ENCODE measurements at regions not wholly inside any gene's neighbourhood (a gene's known extent, or its start where the extent isn't known, plus 50 kb on each side); places are given as distances from the start of the nearest gene placed in this dataset.
"Not testable (repeated sequence)": the region's sequence is repeated elsewhere in the genome, so short reads cannot be mapped to it uniquely, and the experiment has no call there.

DNA sequence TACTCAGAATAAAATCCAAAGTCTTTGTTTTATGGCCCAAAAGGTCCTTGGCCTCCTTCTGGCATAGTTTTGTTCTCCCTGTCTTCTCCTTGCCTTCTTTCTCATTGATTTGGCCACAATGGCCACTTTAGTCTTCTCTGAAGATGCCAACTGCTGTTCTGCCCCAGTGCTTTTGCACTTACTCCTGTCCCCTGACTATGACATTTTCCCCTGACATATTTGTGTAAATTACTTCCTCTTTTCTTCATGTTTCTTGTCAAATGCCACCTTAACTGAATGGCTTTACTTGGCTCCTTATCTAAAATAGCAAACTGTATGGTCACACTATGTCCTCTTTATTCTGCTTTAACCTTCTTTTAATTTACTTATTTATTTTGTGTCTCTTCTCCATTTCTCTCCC is 484.7 kb upstream of the ARRDC3 start:
- DNase-seq: no peak

DNA sequence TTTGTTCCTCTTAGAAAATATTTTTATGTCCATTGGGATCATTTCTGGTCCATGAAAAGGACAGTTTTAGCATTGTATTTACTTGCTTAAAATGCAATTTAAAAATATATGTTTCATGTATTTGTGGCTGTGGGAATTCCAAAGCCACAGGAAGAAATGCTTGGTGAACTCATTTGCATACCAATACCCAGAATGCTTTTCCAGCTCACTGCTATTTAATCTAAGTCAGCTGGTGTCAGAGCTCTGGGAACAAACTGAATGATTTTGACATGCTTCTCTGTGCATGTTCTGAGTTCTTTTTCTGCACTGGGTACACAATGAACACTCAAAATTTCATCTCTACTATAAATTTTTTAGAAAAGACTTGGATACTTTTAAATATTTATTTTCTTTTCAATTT is 482.8 kb upstream of the ARRDC3 start:
- DNase-seq: no peak

DNA sequence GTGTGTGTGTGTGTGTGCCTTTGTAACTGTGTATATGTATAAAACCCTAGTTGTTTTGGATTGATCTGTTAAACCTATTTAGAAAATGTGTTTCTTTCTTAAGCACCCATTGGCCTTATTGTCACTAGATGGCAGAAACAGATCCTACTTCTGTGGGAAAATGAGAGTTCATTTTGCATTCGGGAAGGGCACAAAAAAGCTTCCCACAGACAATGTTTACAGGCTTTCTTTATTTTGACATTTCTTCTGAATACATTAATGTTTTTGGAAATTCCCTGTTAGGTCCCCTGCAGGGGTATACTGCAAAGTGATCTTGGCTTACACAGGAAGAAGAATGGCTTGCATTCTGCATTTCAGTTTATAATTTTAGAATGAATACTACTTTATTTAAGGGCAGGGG is 481.8 kb upstream of the ARRDC3 start:
- DNase-seq: no peak

DNA sequence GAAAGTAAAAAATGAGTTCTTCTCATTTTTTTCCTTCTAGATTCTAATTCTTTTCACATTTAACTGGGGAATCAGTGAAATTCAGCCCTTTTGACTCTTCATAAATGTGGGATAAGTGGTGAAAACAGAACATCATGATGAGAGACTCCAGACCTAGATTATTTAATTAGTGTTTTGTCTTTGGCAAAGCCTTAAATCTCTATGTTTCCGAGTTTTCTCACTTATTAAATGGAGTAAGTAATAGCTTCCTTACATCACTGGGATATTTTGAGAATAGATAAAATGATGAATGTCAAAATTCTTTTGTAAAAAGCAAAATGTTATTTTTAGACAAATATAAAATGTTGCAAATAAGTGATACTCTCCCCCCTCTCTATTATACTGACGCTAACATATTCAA is 468.6 kb upstream of the ARRDC3 start:
- no peak for DNase-seq

DNA sequence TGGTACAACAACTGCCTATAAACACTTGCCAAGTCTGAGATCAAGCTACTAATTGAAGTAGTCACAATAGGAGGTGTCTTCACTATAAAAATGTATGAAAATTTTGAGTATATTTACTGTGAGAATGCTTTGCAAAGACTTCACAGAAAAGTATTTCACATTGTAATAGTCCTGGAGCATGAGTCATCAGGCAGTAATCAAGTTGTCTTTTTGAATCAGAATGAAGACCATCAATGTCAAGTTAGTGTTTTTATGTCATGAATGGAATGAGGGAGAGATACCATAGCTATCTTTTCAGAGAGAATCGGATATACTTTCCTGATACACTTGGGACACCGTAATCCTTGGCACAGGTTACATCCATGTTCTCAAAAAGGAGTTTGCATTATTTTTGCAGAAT is 466.9 kb upstream of the ARRDC3 start:
- DNase-seq: no peak

DNA sequence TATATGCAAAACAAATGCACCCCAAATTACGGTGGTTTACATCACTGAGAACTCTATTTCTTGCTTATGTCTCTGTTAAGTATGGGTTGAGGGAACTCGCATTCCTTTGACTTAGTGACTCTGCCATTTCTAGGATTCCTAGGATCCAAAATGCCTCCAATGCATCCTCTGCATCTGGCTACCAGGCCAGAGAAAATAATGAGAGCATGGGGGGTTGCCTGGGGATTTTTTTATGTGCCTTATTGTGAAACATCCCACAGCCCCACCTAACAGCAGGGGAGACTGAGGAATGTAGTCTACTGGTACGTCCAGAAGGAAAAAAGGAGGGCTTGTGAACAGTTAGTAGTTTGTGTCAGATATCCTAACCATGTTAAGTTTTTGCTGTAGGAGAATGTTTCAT is 466.0 kb upstream of the ARRDC3 start:
- no peak for DNase-seq

DNA sequence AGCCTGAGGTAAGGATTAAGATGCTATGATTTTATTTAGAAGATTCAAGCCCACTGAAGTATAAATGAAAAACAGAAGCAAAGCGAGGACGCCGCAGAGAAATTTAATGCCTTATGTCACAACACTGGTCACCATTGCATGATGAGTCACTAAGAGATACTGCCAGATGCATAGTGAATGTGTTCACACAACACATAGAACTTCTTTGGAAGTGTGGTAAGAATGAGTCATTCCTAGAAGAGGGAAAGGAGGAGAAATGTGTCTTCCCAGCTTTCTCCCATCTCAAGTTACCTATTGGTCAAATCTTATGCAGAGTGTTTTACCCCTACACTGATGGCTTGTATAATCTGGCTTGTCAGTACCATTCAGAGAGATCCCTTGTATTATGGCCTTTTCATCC is 465.3 kb upstream of the ARRDC3 start:
- DNase-seq: no peak

DNA sequence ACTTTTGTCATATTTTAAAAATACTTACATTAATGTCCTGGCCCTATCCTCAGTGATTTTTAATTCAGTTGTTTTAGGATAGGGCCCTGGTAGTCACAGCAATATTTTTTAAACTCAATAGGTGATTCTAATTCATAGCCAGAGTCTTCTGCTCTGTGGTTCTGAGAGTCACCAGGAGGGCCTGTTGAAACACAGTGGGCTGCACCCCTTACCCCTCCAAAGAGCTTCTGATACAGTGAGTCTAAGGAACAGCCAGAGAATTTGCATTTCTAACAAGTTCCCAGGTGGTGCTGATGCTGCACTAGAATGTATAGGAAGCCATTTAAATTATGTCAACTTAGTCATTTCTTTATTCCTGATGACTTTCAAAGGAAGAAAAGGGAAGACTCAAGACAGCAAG is 458.3 kb upstream of the ARRDC3 start:
- no peak for DNase-seq

DNA sequence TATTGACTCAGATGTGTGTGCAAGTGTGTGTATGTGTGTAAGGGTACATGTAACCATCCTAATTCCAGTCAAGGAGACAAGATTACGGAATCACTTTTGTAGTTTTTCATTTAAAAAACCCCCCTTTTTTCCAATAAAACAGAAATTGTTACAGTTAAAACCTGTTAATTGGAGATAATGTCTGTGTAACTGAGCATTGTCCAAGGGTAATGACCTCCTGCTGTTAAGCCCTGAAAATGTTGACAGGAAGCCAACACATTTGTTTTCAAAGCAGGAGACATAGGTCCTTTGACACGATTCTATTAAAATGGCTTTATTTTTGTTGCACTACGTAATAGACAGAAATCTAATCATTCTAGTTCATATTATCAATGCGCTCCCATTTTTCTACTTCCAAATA is 457.3 kb upstream of the ARRDC3 start:
- DNase-seq: no peak

DNA sequence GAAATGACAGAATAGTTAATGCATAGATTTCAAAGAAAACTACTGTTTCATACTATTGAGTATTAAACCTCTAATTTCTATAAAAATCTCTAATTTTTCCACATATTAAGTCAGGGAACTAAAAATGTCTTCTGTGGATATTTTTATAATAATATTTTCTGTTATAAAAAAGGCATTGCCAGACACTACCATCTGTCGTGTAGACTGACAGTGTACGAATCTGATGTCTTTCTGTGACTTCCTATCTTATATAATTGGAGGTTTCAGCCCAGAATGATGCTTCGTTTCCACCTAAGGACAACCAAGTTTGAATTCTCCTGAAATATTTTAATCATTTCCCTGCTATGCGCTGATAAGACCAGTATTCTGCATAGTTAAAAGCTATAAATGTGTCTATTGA is 456.6 kb upstream of the ARRDC3 start:
- no peak for DNase-seq

DNA sequence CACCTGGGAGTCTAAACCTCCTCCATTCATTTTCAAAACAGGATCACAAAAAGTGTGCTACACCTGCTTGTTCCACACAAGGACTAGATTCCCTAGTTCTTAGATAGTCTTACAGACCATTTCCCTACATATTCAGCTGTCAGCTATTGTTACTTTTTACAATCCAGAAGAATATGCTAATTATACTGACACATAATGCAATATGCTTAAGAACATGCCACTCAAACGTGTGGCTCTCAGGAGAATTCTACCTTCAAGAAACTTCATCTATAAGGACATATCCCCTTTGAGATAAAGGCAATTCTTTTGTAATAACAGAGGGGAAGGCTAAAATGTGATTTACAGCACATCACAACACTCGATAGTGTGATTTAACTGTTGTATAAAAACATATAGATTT is 456.1 kb upstream of the ARRDC3 start:
- no peak for DNase-seq

DNA sequence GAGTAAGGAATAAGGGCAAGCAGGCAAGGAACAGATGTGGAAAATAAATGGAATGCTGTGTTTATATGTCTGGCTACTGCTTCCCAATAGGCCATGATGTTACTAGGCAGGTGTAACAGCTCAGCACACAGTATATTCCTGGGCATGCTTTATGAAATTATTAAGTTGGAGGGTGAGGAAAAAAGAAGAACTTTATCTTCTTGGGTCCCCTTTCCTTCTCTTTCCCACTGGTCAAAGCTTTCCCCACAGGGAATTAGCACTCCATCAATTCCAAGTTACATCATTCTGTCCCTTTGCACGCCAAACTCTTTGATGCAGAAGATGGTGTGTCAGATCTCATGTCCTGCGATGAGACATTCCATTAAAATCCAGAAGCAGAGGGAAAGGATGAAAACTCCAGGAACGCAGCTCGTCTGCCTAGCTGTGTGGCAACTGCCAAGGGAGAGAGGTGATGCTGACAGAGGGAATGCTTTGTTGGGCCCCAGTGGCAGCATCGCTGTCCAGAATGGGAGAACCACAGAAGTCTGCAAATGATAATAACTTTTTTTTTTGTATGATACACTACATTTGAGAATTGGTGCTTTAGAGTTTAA is 447.3 kb upstream of the ARRDC3 start:
- no peak for DNase-seq

DNA sequence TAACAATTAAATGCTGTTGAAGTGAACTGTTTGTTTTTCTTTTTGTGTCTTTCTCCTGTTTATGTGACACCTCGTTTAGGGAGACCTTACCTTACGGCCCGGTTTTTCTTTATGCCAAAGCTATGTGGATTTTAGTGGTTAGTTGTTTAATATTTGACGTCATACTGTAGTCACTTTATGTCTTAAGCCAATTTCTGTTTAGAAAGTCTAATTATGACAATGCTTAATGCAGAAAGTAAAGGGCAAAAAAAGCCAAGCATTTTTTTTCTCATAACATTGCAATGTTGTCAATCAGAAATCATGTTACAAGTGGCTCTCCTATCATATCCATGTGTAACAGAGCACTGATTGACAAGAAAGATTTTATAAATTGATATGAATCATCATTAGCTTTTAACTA is 442.5 kb upstream of the ARRDC3 start:
- DNase-seq: no peak

DNA sequence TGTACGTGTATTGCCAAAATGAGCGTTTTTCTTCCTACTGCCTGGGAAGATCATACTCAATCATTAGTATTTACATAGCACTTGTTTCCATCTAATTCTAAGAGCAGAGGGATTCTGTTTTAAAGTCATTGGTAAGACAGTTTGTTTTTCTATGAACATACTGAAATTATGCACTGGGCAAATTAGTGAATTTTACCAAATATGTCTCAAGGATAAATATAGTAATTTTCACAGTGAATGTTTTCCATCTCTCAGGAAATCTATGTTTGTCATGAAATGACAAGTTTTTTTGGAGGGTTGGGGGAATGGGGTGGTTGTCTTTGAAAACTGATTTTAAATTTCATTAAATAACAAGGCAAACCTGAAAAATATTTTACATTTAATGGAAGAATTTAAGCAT is 441.3 kb upstream of the ARRDC3 start:
- DNase-seq: no peak

DNA sequence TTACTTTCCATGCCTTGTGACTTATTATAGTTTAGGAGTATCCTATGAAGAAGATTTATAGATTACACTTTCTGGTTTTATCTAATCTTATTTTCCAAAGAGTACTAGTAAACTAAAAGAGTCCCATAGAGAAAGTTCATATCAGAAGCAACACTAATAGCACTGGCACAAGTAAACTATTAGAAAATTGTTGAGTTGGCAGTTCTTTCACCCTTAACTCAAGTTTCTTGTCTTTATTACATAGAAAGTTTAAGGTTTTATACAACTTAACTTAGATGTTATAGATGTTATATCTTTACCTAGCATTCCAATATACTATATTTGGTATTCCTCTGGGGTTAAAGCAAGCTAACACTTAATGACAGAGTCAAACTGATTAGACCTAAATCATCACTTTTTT is 437.8 kb upstream of the ARRDC3 start:
- no peak for DNase-seq

DNA sequence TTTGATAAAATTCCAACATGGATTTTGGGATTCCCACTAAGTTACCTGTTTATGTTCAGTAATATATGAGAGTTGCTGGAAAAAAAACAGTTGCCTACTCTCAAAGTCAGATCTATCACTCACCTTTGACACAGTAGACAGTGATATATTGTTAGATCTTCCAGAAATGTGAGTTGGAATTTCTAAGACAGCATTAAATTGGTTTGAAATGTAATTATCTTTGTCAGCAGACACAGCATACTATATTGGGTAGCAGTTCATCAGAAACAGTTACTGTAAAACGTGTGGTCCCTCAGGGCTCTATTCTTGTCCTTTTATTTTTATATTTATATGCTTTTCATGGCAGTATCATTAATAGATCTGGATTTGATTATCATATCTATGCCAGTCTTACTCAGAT is 433.6 kb upstream of the ARRDC3 start:
- DNase-seq: no peak

DNA sequence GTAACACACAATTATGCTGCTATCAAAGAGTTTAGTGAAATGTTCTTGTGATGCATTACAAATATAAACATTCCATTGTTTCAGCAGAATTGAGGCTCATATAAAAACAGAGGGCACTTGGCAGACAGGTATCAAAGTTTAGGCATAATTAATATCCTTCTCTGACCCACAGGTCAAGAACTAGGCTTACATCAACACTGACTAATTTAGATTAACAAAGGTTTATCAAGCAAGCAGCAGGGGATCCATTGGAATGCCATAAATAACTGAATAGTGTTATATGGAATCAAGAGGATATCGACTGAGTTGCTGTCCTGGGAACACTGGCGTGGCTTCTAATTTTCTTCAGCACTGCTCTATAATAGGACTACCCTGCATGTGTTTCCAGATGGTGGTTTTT is 414.5 kb upstream of the ARRDC3 start:
- no peak for DNase-seq

DNA sequence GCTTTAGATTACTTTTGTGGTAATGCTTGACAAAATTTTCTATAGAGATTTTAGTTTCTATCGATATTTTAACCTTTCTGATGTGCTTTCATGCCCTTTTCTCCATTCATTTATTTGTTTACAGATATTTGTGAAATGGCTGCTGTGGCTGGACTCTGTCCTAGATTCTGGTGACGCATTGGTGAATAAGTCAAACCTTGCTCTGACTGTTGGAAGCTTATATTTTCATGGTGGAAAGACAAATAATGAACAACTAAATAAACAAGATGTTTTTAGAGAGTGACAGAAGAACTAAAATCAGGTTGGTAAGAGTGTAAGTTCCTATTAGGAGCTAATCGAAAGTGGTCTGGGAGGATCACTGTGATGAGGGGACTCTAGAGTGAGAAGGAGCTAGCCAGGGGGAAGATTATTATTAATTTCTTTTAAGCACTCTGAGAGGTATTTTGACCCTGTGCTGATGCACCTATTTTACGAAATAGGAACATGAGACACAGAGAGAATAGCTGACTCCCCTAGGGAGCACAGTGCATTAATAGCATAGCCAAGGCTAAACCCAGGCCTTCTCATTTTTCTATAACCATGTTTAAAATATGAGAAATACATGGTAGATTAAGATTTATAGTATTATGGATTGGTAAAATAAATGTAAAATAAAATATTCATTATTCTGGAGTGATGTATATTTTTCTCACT is 411.9 kb upstream of the ARRDC3 start:
- DNase-seq: no peak

DNA sequence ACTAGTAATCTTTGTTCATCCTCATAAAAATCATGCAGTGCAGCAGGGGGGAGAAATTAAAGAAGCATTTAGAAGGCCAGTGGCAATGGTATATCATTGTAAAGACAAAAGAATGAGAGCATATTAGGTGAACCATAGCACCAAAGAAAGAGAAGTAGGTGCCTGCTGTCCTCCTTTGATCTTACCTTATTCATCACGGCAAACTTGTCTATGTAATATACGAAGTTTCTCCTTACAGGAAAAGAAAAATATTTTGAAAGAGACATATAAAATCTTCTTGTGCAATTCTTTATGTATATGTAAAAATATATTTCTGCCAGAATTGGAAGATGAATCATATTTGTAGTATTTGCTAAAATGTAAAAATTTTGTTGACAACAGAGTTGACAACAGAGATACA is 411.3 kb upstream of the ARRDC3 start:
- DNase-seq: no peak

DNA sequence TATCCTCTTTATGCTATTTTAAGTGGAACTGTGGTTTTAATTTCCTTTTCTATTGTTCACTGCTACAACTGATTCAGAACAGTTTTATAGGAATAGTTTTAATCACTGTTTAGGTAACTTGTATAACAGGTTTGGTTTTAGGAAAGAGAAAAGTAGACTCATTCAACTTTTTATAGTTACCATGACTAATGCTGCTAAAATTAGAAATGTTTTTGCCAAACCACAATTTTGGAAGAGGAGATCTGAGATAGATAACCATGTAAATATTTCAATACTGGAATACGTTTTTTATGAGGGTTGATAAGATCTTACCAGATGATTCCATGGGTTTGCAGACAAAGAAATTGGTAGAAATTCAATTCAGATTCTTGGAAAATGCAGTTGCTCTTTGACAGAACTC is 404.6 kb upstream of the ARRDC3 start:
- DNase-seq: no peak

DNA sequence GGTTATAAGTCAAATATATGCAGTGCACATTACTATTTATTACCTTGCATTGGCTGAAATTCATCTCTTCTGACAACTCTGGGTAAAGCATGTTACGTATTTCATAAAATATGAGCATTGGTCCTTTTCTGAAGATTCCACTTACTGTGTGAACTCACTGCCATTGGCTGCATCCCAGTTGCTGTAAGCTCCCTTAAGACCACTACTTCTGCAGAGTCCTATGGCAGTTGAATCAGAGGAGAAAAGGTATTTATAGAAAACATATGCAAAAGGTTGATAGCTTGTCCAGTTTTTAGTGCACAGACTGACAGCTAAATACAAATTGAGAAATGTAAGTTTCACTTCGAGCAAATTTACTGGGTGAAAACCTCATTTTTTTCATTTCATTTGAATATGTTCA is 394.6 kb upstream of the ARRDC3 start:
- no peak for DNase-seq

DNA sequence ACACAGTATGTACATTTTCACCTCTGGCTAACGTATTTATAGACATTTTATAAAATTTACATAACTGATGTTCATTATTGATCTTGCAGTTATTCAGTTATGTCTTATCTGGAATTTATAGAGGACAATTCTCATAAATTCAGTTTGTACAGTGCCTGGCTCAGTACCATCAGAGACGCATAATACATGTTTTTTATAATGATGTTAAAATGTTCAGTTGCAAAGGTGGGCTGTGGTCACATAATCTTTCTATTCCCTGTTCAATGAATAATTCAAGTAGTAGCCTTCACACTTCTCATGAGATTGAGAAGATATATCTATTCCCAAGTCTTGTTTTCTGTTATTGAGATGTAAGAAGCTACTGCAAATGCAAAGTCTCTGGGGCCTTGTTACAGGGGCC is 393.1 kb upstream of the ARRDC3 start:
- DNase-seq: no peak

DNA sequence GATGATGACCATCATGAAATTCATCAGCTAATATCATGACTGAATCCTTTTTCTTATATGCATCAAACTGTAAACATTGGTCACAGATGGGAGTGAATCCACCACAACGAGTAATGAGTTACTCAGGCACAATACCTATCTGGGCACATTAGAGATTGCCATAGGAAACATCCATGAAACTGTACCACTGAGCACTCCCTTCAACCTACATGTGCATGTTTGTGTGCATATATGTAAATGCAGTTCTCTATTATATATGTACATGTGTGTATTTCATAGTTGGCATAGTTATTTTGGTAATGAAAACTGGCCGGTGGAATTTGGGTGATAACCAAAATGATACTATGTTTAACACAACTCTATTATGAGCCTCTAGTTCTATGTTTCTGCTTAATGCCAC is 387.3 kb upstream of the ARRDC3 start:
- no peak for DNase-seq

DNA sequence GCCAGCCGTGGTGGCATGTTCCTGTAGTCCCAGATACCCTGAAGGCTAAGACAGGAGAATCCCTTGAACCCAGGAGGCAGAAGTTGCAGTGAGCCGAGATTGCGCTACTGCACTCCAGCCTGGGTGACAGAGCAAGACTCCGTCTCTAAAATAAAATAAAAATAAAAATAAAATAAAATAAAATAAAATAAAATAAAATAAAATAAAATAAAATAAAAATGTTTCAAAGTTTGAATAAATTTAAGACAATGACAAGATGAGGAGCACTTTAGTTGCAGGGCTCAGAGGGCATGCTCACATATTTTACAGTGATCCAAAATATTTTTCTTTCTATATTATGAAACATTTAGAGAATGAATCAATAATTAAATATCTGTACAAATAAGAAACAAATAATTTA is 374.3 kb upstream of the ARRDC3 start:
- not testable (repeated sequence) for DNase-seq

DNA sequence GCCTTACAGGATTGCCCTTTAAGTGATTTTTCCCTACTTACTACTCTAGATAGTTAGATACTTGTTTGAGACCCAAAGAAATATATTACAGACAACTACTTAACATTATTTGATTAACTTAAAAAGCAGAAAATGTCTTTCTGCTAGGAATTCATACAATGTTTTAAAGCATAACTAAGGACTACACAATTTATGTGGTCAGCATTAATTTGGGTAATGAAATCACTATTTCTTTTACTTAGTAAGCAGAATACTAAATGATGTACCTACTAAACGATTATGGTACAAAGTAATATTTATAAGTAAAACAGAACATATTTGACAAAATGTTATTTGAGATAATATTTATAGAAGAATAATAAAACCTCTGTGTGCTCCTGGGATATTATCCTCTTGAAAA is 371.9 kb upstream of the ARRDC3 start:
- DNase-seq: no peak
